HepG2 (cell line): ENCODE measurements at regions not wholly inside any gene's neighbourhood (a gene's known extent, or its start where the extent isn't known, plus 50 kb on each side); places are given as distances from the start of the nearest gene placed in this dataset.

ENCODE experiments used
- ATAC-seq: fragments of 200-7000 bp; cut with Tn5 transposase; 3 replicates; pipeline ENCODE4 v1.9.1; 2020; ENCODE audit warnings: mild to moderate bottlenecking, moderate library complexity
- BruUV-seq: library from RNA; stranded (reverse); fragments of 400-500 nt; replicated peaks from 2 replicates; lab custom pipeline; 2021; lab: Mats Ljungman, UMichigan
- CTCF ChIA-PET: fragments of 300-600 bp; formaldehyde crosslinking; extraction: SDS; loops from one replicate; lab custom pipeline; 2021; ENCODE audit warnings: low total read pairs, inconsistent platforms, low intra/inter-chr PET ratio; lab: Yijun Ruan, JAX
- POLR2A ChIA-PET: fragments of 350-600 bp; sonication (Branson Sonifier 250); formaldehyde crosslinking; loops from one replicate; lab custom pipeline; 2020; ENCODE audit warnings: antibody characterized with exemption, inconsistent platforms; lab: Yijun Ruan, JAX
- DNase-seq: peaks from one replicate; pipeline ENCODE4 v3.0.0-alpha.2; 2015; ENCODE audit warnings: low spot score
- FAIRE-seq: peaks from 3 replicates; lab custom pipeline; 2011; peaks lifted over from hg19 to GRCh38; lab: Jason Lieb, UNC
- H2AFZ ChIP-seq: one replicate; pipeline ENCODE4 v1.6.1; 2011; ENCODE audit warnings: low read length, inconsistent platforms
- H3K27ac ChIP-seq: fragments of 300-600 bp; 3 replicates; pipeline ENCODE4 v1.8.0; 2011; ENCODE audit warnings: mixed run types, mild to moderate bottlenecking, mixed read lengths, low read length, inconsistent platforms; ENCODE audit not compliant: insufficient read depth; ENCODE audit errors: extremely low read length
- H3K27me3 ChIP-seq, 2 experiments: fragments of 200-600 bp in 1 of 2; 2 replicates in 1 of 2; 3 replicates in 1 of 2; pipeline versions ENCODE4 v1.6.0 to v1.8.0; 2011; ENCODE audit warnings: low read length in 2 of 2, mild to moderate bottlenecking in 2 of 2, moderate library complexity in 2 of 2, inconsistent platforms in 1 of 2; ENCODE audit not compliant: insufficient read depth in 2 of 2, control insufficient read depth in 1 of 2
- H3K36me3 ChIP-seq, 2 experiments: fragments of 200-600 bp in 1 of 2; replicated peaks in 1 of 2; 2 replicates in 1 of 2; 3 replicates in 1 of 2; pipeline versions ENCODE4 v1.5.1 to v1.8.0; 2011; ENCODE audit warnings: low read length in 2 of 2, inconsistent platforms in 1 of 2; ENCODE audit not compliant: insufficient read depth in 2 of 2, control insufficient read depth in 1 of 2
- H3K4me1 ChIP-seq: 2 replicates; pipeline ENCODE4 v1.5.1; 2012; ENCODE audit warnings: low read length, inconsistent platforms; ENCODE audit not compliant: insufficient read depth
- H3K4me2 ChIP-seq: 2 replicates; pipeline ENCODE4 v1.6.0; 2011; ENCODE audit warnings: low read depth, low read length, inconsistent platforms
- H3K4me3 ChIP-seq, 3 experiments: fragments of 200-600 bp in 1 of 3; sonication (generic), shearing (Covaris generic) in 1 of 3; replicated peaks in 1 of 3; 2 replicates each; pipeline ENCODE4 v1.5.1; 2011 to 2016; ENCODE audit warnings: low read length in 3 of 3, inconsistent platforms in 2 of 3, low read depth in 2 of 3, mild to moderate bottlenecking in 2 of 3, control low read depth in 1 of 3, mixed read lengths in 1 of 3; ENCODE audit not compliant: insufficient read depth in 1 of 3
- H3K79me2 ChIP-seq: one replicate; pipeline ENCODE4 v1.6.1; 2011; ENCODE audit warnings: low read length, inconsistent platforms; ENCODE audit not compliant: insufficient read depth
- H3K9ac ChIP-seq: 2 replicates; pipeline ENCODE4 v1.6.0; 2011; ENCODE audit warnings: mild to moderate bottlenecking, low read depth, low read length, inconsistent platforms; ENCODE audit not compliant: insufficient read depth
- H3K9me3 ChIP-seq: 2 replicates; pipeline ENCODE4 v1.5.1; 2012; ENCODE audit warnings: mild to moderate bottlenecking, low read length
- H4K20me1 ChIP-seq: 2 replicates; pipeline ENCODE4 v1.6.0; 2011; ENCODE audit warnings: inconsistent platforms, mild to moderate bottlenecking, low read length, moderate library complexity; ENCODE audit not compliant: insufficient read depth
- CHCHD3 ChIP-seq: sonication (generic); formaldehyde crosslinking; IDR thresholded peaks from 2 replicates; pipeline ENCODE4 v1.8.0; 2022; ENCODE audit warnings: mild to moderate bottlenecking, missing genetic modification reagents, moderate library complexity
- GABPB1 ChIP-seq: IDR thresholded peaks from 2 replicates; pipeline ENCODE4 v1.6.1; 2016; ENCODE audit warnings: mild to moderate bottlenecking, missing genetic modification reagents, moderate library complexity, missing compliant biosample characterization
- GTF2F1 ChIP-seq: fragments of 150-350 bp; IDR thresholded peaks from 2 replicates; pipeline ENCODE4 v1.6.1; 2014; ENCODE audit warnings: low read length
- KAT2B ChIP-seq: fragments of 150-350 bp; IDR thresholded peaks from 2 replicates; pipeline ENCODE4 v1.6.1; 2014; ENCODE audit warnings: low read depth, low read length, borderline replicate concordance
- MEIS1 ChIP-seq: sonication (generic); formaldehyde crosslinking; IDR thresholded peaks from 2 replicates; pipeline ENCODE4 v1.9.0; 2021; ENCODE audit warnings: mild to moderate bottlenecking, missing genetic modification reagents, moderate library complexity, borderline replicate concordance
- MXD4 ChIP-seq: IDR thresholded peaks from 2 replicates; pipeline ENCODE4 v1.6.1; 2016; ENCODE audit warnings: mild to moderate bottlenecking, missing biosample characterization, missing genetic modification reagents
- PHF8 ChIP-seq: sonication (generic); formaldehyde crosslinking; IDR thresholded peaks from 2 replicates; pipeline ENCODE4 v1.5.0; 2020; ENCODE audit warnings: missing genetic modification reagents
- SIX4 ChIP-seq: sonication (generic); formaldehyde crosslinking; IDR thresholded peaks from 2 replicates; pipeline ENCODE4 v1.4.0; 2020; ENCODE audit warnings: missing genetic modification reagents
- ZEB1 ChIP-seq: IDR thresholded peaks from 2 replicates; pipeline ENCODE4 v1.6.1; 2012; ENCODE audit warnings: mild to moderate bottlenecking, low read depth, inconsistent platforms; ENCODE audit not compliant: insufficient replicate concordance
- ZFP41 ChIP-seq: sonication (generic); formaldehyde crosslinking; IDR thresholded peaks from 2 replicates; pipeline ENCODE4 v1.4.0; 2020; ENCODE audit warnings: mild to moderate bottlenecking, missing genetic modification reagents, borderline replicate concordance
- ZNF562 ChIP-seq: sonication (generic); formaldehyde crosslinking; IDR thresholded peaks from 2 replicates; pipeline ENCODE4 v1.8.0; 2022; ENCODE audit warnings: missing genetic modification reagents, borderline replicate concordance
- ZNF564 ChIP-seq: sonication (generic); formaldehyde crosslinking; IDR thresholded peaks from 2 replicates; pipeline ENCODE4 v1.8.1; 2023; ENCODE audit warnings: mild to moderate bottlenecking, missing genetic modification reagents
- ZNF773 ChIP-seq: sonication (generic); formaldehyde crosslinking; IDR thresholded peaks from 2 replicates; pipeline ENCODE4 v1.4.0; 2020; ENCODE audit warnings: missing genetic modification reagents, borderline replicate concordance
- ZSCAN20 ChIP-seq: sonication (generic); formaldehyde crosslinking; IDR thresholded peaks from 2 replicates; pipeline ENCODE4 v1.4.0; 2020; ENCODE audit warnings: missing genetic modification reagents, mild to moderate bottlenecking, borderline replicate concordance
- WGBS: methylation state at CpG from one replicate; pipeline ENCODE4 v1.1.6; 2017; ENCODE audit warnings: low lambda C conversion rate; 5-methylcytosine and 5-hydroxymethylcytosine counted together
- in situ Hi-C: cut with HindIII; loops from 2 replicates; pipeline ENCODE4 v1.10.0; 2017; ENCODE audit warnings: low pct_unique_long_range_greater_than_20kb; ENCODE audit not compliant: extremely low pct_ligation_motif_present
- intact Hi-C: fragments of 100-400 bp; cut with micrococcal nuclease; formaldehyde crosslinking; loops from one replicate; pipeline ENCODE4 v1.10.0; 2022; ENCODE audit not compliant: unreplicated experiment
- TF ChIP-seq, protein P1 (sequence below): sonication (generic); formaldehyde crosslinking; IDR thresholded peaks from 2 replicates; pipeline ENCODE4 v1.4.0; 2020; ENCODE audit warnings: missing genetic modification reagents, borderline replicate concordance

DNA sequence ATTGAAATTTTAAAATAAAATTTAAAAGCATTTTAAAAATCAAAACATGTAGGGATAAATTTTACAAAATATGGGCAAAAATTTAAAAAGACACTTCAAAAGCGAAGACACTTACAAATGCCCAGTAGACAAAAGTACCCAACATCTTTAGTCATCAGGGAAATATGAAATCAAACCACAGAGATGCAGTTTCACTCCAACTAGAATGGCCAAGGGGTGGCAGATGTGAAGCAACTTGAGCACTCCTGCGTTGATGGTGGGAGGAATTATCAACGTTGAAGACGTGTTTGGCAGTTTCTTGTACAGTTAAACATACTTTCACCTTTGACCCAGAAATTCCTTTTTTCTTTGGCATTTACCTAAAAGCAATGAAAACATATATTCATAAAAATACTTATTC, 518.0 kb upstream of the SGCG start (continued):
- TF ChIP-seq KAT2B = no peak
- no peak for TF ChIP-seq ZNF564 (CRISPR knock-in tag)
- no peak for TF ChIP-seq SIX4 (CRISPR knock-in tag)

DNA sequence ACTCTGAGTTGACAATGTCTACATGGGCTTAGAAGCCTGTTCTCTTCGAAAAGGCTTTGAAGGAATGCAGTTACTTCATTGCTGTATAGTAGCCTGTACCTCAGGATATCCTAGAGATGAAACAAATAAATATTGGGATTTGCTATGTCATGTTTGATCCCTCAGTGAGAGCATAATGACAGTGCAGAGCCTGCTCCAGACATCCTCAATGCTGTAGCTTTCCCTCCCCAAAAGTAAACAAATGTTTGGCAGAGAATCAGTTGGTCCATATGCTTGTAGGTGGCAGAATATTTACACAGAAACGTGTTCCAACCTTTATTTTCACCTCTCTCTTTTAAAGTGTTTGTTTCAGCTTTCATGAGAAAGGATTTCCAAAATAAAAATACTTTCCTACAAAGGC, 515.3 kb upstream of the SGCG start:
- Histone ChIP-seq H4K20me1 (no peaks in the 10 kb centered on the region), H3K9me3 (no peaks in the 10 kb centered on the region), H3K79me2 (no peaks in the 10 kb centered on the region), H2AFZ (no peak overlapping the region), H3K4me3 (no peak overlapping the region), H3K27me3 (no peaks in the 10 kb centered on the region), H3K4me1 (no peaks in the 10 kb centered on the region), H3K27ac (no peak overlapping the region), H3K36me3 (no peaks in the 10 kb centered on the region), H3K9ac (no peak overlapping the region), H3K4me2 (no peak overlapping the region)
- no peak for FAIRE-seq
- no peak for ATAC-seq
- intact Hi-C loops = no loop called here
- in situ Hi-C loops = no loop called here
- TF ChIP-seq GTF2F1 (no peak), CHCHD3 (no peak), GABPB1 (CRISPR knock-in tag) (no peak), MEIS1 (CRISPR knock-in tag) (no peak), ZSCAN20 (CRISPR knock-in tag) (no peak), PHF8 (CRISPR knock-in tag) (no peak), ZFP41 (CRISPR knock-in tag) (no peak), ZNF562 (CRISPR knock-in tag) (no peak), MXD4 (CRISPR knock-in tag) (no peak), ZNF773 (CRISPR knock-in tag) (no peak), ZEB1 (no peak)
- TF ChIP-seq, protein P1, sequence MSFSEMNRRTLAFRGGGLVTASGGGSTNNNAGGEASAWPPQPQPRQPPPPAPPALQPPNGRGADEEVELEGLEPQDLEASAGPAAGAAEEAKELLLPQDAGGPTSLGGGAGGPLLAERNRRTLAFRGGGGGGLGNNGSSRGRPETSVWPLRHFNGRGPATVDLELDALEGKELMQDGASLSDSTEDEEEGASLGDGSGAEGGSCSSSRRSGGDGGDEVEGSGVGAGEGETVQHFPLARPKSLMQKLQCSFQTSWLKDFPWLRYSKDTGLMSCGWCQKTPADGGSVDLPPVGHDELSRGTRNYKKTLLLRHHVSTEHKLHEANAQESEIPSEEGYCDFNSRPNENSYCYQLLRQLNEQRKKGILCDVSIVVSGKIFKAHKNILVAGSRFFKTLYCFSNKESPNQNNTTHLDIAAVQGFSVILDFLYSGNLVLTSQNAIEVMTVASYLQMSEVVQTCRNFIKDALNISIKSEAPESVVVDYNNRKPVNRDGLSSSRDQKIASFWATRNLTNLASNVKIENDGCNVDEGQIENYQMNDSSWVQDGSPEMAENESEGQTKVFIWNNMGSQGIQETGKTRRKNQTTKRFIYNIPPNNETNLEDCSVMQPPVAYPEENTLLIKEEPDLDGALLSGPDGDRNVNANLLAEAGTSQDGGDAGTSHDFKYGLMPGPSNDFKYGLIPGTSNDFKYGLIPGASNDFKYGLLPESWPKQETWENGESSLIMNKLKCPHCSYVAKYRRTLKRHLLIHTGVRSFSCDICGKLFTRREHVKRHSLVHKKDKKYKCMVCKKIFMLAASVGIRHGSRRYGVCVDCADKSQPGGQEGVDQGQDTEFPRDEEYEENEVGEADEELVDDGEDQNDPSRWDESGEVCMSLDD (CRISPR knock-in tag) = no peak
- BruUV-seq = no TSS peak
- ChIA-PET POLR2A (no interaction called here), CTCF (no interaction called here)
- 5% methylated on average over 2 of the region's 2 CpGs for WGBS
- DNase-seq = no peak
